SH-SY5Y (cell line): ENCODE measurements at regions not wholly inside any gene's neighbourhood (a gene's known extent, or its start where the extent isn't known, plus 50 kb on each side); places are given as distances from the start of the nearest gene placed in this dataset.

Experiments
- GATA2 ChIP-seq: IDR thresholded peaks from 2 replicates; pipeline ENCODE4 v1.6.1; 2011; ENCODE audit warnings: mild to moderate bottlenecking, low read depth, low read length
- GATA3 ChIP-seq: IDR thresholded peaks from 2 replicates; pipeline ENCODE4 v1.6.1; 2011; ENCODE audit warnings: low read depth, mild to moderate bottlenecking, low read length, moderate library complexity

DNA sequence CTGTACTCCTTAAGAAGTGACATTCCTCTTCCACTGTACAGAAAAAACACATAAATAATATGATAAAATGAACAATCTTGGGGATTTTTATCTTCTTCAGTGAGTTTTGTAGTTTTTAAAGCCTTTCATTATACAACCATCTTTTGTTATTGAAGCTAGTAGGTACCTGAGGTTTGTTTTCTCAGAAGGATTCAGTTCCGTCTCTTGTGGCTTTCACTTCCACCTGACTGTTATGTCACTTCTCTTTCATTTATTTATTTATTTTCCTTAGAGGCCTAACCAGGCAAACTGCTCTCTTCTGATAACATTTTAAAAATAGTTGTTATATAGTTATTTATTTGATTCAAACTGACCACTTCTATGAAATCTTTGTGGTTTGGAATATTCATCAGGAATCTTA lies 464.2 kb downstream of the CCDC85A start:
- TF ChIP-seq GATA2 (no peak), GATA3 (no peak)
